ENCODE measurements at regions not wholly inside any gene's neighbourhood (a gene's known extent, or its start where the extent isn't known, plus 50 kb on each side); places are given as distances from the start of the nearest gene placed in this dataset.

DNA sequence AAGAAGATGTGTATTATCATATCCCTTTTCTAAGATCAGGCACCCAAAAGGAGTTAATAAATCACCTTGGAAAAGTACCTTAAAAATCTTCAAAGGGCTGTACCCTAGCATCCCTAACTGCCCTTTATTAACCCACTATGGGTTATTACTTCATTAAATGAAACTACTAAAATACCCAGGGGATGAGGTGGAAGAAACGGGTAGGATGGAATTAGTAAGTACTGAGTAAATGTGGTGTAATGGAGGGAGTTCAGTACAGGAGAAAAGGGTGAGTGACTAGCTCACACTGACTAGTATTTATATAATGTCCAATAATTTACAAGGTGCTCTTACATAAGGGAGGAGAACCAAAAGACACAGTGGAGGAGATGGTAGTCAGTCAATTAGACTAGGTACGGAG, 51.0 kb upstream of the RASGEF1B start:
- DNase-seq, result no peak

DNA sequence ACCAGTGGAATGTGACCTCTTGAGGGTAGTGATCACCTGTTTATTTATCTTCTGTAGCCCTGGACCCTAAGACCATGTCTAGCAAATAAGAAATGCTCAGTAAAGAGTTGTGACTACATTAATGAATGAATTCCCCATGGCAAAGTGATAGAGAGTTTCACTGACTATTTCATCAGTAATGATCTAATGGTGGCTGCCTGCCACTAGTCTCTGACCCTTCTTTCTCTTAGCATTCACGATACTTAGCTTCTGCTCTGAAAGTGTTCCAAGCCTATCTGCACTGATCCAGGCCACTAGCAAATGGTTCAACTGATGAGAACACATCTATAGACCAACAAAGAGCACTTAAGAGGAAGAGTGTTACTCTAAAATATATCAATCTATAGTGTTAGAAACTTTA, 50.0 kb upstream of the RASGEF1B start:
- DNase-seq, result no peak

Data from CD4-positive, alpha-beta T cell treated with Interferon gamma for 1 hour (primary cell).